A673 (cell line): ENCODE measurements at regions not wholly inside any gene's neighbourhood (a gene's known extent, or its start where the extent isn't known, plus 50 kb on each side); places are given as distances from the start of the nearest gene placed in this dataset.

ENCODE experiments used
- BruUV-seq: library from RNA; stranded (reverse); fragments of 400-500 nt; replicated peaks from 2 replicates; lab custom pipeline; 2021; lab: Mats Ljungman, UMichigan
- CTCF ChIA-PET: fragments of 300-600 bp; sonication (Branson Sonifier 250); formaldehyde crosslinking; loops from one replicate; lab custom pipeline; 2022; ENCODE audit warnings: antibody characterized with exemption; lab: Charles Lee
- POLR2A ChIA-PET: fragments of 300-600 bp; sonication (Branson Sonifier 250); formaldehyde crosslinking; loops from one replicate; lab custom pipeline; 2022; ENCODE audit warnings: antibody characterized with exemption; ENCODE audit not compliant: low non-redundant PET; lab: Charles Lee
- DNase-seq: peaks from one replicate; pipeline ENCODE4 v3.0.0-alpha.2; 2015; ENCODE audit warnings: low spot score
- H3K27ac ChIP-seq: fragments of 200-600 bp; sonication (generic); 2 replicates; pipeline ENCODE4 v1.5.1; 2016; ENCODE audit warnings: mixed run types, low read depth, mild to moderate bottlenecking, mixed read lengths, antibody characterized with exemption, low read length; ENCODE audit not compliant: poor library complexity, severe bottlenecking
- H3K27me3 ChIP-seq: fragments of 200-600 bp; sonication (generic); replicated peaks from 2 replicates; pipeline ENCODE4 v1.6.1; 2017; ENCODE audit warnings: mixed run types, low read depth, mild to moderate bottlenecking, mixed read lengths, antibody characterized with exemption, low read length; ENCODE audit not compliant: insufficient read depth, poor library complexity
- H3K36me3 ChIP-seq: fragments of 200-600 bp; sonication (generic); 2 replicates; pipeline ENCODE4 v1.6.1; 2016; ENCODE audit warnings: mixed run types, mild to moderate bottlenecking, mixed read lengths, antibody characterized with exemption, low read length; ENCODE audit not compliant: insufficient read depth, poor library complexity, severe bottlenecking
- H3K4me1 ChIP-seq: fragments of 200-600 bp; sonication (generic); 2 replicates; pipeline ENCODE4 v1.6.1; 2017; ENCODE audit warnings: mixed run types, mild to moderate bottlenecking, mixed read lengths, antibody characterized with exemption, low read length; ENCODE audit not compliant: insufficient read depth, poor library complexity, severe bottlenecking
- H3K4me3 ChIP-seq: fragments of 200-600 bp; sonication (generic); 2 replicates; pipeline ENCODE4 v1.5.1; 2016; ENCODE audit warnings: low read depth, mixed run types, mild to moderate bottlenecking, mixed read lengths, low read length; ENCODE audit not compliant: poor library complexity, severe bottlenecking
- H3K9me3 ChIP-seq: fragments of 200-600 bp; sonication (generic); 2 replicates; pipeline ENCODE4 v1.6.1; 2016; ENCODE audit warnings: mixed run types, low read depth, mild to moderate bottlenecking, mixed read lengths, antibody characterized with exemption, low read length; ENCODE audit not compliant: poor library complexity, severe bottlenecking
- CTCF ChIP-seq: fragments of 300-800, 200-600 bp; sonication (generic); conservative IDR thresholded peaks from 2 replicates; pipeline ENCODE4 v1.5.1; 2017; ENCODE audit warnings: low read depth, mild to moderate bottlenecking, antibody characterized with exemption, low read length, moderate library complexity, mixed read lengths
- EZH2 ChIP-seq: fragments of 200-600 bp; sonication (generic); IDR thresholded peaks from 2 replicates; pipeline ENCODE4 v1.6.1; 2017; ENCODE audit warnings: borderline replicate concordance, low read depth, mild to moderate bottlenecking, mixed read lengths, antibody characterized with exemption, low read length; ENCODE audit not compliant: poor library complexity, severe bottlenecking
- intact Hi-C: fragments of 100-400 bp; cut with micrococcal nuclease; formaldehyde crosslinking; loops from one replicate; pipeline ENCODE4 v1.10.0; 2022; ENCODE audit not compliant: unreplicated experiment

GRCh38 chr9:18281291-18281690, 192.7 kb upstream of the ADAMTSL1 start:
- Histone ChIP-seq H3K27ac (no peak overlapping the region), H3K4me1 (no peaks in the 10 kb centered on the region), H3K9me3 (no peaks in the 10 kb centered on the region), H3K36me3 (no peaks in the 10 kb centered on the region), H3K4me3 (no peak overlapping the region), H3K27me3 (no peaks in the 10 kb centered on the region)
- no TSS peak for BruUV-seq
- no peak for TF ChIP-seq EZH2
- no peak for TF ChIP-seq CTCF
- intact Hi-C loops, result no loop called here
- DNase-seq, result no peak
- POLR2A ChIA-PET, result no interaction called here
- CTCF ChIA-PET, result no interaction called here

GRCh38 chr9:18294229-18294628, 179.7 kb upstream of the ADAMTSL1 start:
- no peaks in the 10 kb centered on the region for H3K36me3 ChIP-seq
- intact Hi-C loops, result no loop called here
- CTCF ChIA-PET, result no interaction called here
- H3K4me3 ChIP-seq, result no peak overlapping the region
- H3K4me1 ChIP-seq, result no peaks in the 10 kb centered on the region
- TF ChIP-seq CTCF, result no peak
- no peak for TF ChIP-seq EZH2
- no peaks in the 10 kb centered on the region for H3K27me3 ChIP-seq
- POLR2A ChIA-PET, result no interaction called here
- H3K27ac ChIP-seq, result no peak overlapping the region
- H3K9me3 ChIP-seq, result no peaks in the 10 kb centered on the region
- no peak for DNase-seq
- no TSS peak for BruUV-seq

- ChIA-PET CTCF (no interaction called here), POLR2A (no interaction called here)
- TF ChIP-seq EZH2, result no peak
- TF ChIP-seq CTCF, result no peak
- H3K9me3 ChIP-seq, result no peaks in the 10 kb centered on the region
- H3K27ac ChIP-seq, result no peak overlapping the region
- intact Hi-C loops, result no loop called here
- H3K4me1 ChIP-seq, result no peaks in the 10 kb centered on the region
- no peak for DNase-seq
- BruUV-seq, result no TSS peak
- no peak overlapping the region for H3K4me3 ChIP-seq
- H3K27me3 ChIP-seq, result no peaks in the 10 kb centered on the region
- no peaks in the 10 kb centered on the region for H3K36me3 ChIP-seq
Measured at GRCh38 chr9:18296702-18297055, 177.3 kb upstream of the ADAMTSL1 start.
